ENCODE measurements at regions not wholly inside any gene's neighbourhood (a gene's known extent, or its start where the extent isn't known, plus 50 kb on each side); places are given as distances from the start of the nearest gene placed in this dataset.

- TF ChIP-seq TAF1 (IDR thresholded peaks at IDR 0.05; ENCODE audit: borderline replicate concordance, low read depth, low read length): no peak
- no peak for TF ChIP-seq POLR2AphosphoS5 (IDR thresholded peaks at IDR 0.05; ENCODE audit: low read depth, low read length)
- TF ChIP-seq POLR2A (IDR thresholded peaks at IDR 0.05; ENCODE audit: low read depth, low read length): no peak
Observed at GRCh38 chr7:13610372-13610771, 379.1 kb downstream of the ETV1 start.

All from GM12892 (cell line).